Fibroblast of lung (primary cell): ENCODE measurements at regions not wholly inside any gene's neighbourhood (a gene's known extent, or its start where the extent isn't known, plus 50 kb on each side); places are given as distances from the start of the nearest gene placed in this dataset.

ENCODE experiments used
- DNase-seq, 2 donors: peaks; one replicate each; pipeline versions ENCODE4 v3.0.0 to v3.0.0-alpha.2; 2010; ENCODE audit warnings: low read depth in 2 of 2
- H2AFZ ChIP-seq: 2 replicates; pipeline ENCODE4 v1.5.1; 2012; ENCODE audit warnings: low read length, control low read depth, inconsistent platforms
- H3K27ac ChIP-seq: 2 replicates; pipeline ENCODE4 v1.5.1; 2011; ENCODE audit warnings: low read length, control low read depth; ENCODE audit not compliant: insufficient read depth
- H3K27me3 ChIP-seq: 2 replicates; pipeline ENCODE4 v1.5.1; 2011; ENCODE audit warnings: mild to moderate bottlenecking, low read length; ENCODE audit not compliant: control insufficient read depth, insufficient read depth
- H3K36me3 ChIP-seq: 2 replicates; pipeline ENCODE4 v1.5.1; 2011; ENCODE audit warnings: low read length; ENCODE audit not compliant: control insufficient read depth, insufficient read depth
- H3K4me1 ChIP-seq: 2 replicates; pipeline ENCODE4 v1.5.1; 2011; ENCODE audit warnings: low read length; ENCODE audit not compliant: control insufficient read depth, insufficient read depth; ENCODE audit errors: extremely low read depth
- H3K4me2 ChIP-seq: 2 replicates; pipeline ENCODE4 v1.5.1; 2011; ENCODE audit warnings: low read length, control low read depth; ENCODE audit not compliant: insufficient read depth; ENCODE audit errors: extremely low read depth
- H3K4me3 ChIP-seq, 4 experiments: fragments of 200-600 bp in 1 of 4; sonication (generic) in 1 of 4; replicated peaks in 1 of 4; 2 replicates each; pipeline ENCODE4 v1.5.1; 2011 to 2016; ENCODE audit warnings: low read length in 4 of 4, low read depth in 3 of 4, mild to moderate bottlenecking in 3 of 4, control low read depth in 2 of 4, inconsistent platforms in 1 of 4, mixed read lengths in 1 of 4; ENCODE audit not compliant: insufficient read depth in 1 of 4; ENCODE audit errors: control extremely low read depth in 1 of 4
- H3K79me2 ChIP-seq: 2 replicates; pipeline ENCODE4 v1.5.1; 2012; ENCODE audit warnings: mild to moderate bottlenecking, low read length, inconsistent platforms; ENCODE audit not compliant: control insufficient read depth, insufficient read depth
- H3K9ac ChIP-seq: 2 replicates; pipeline ENCODE4 v1.5.1; 2011; ENCODE audit warnings: mild to moderate bottlenecking, low read length, control low read depth; ENCODE audit not compliant: insufficient read depth
- H3K9me3 ChIP-seq: 2 replicates; pipeline ENCODE4 v1.5.1; 2012; ENCODE audit warnings: low read depth, low read length; ENCODE audit not compliant: control insufficient read depth, insufficient read depth
- H4K20me1 ChIP-seq: 2 replicates; pipeline ENCODE4 v1.5.1; 2011; ENCODE audit warnings: low read length; ENCODE audit not compliant: control insufficient read depth, insufficient read depth; ENCODE audit errors: extremely low read depth
- CTCF ChIP-seq, 2 donors: IDR thresholded peaks in 1 of 2; conservative IDR thresholded peaks in 1 of 2; 1 replicate in 1 of 2; 2 replicates in 1 of 2; pipeline ENCODE4 v1.5.1; 2011 to 2012; ENCODE audit warnings: low read length in 2 of 2, control low read depth in 1 of 2, inconsistent platforms in 1 of 2, low read depth in 1 of 2, mild to moderate bottlenecking in 1 of 2
- EZH2 ChIP-seq: IDR thresholded peaks from 2 replicates; pipeline ENCODE4 v1.5.1; 2012; ENCODE audit warnings: low read length, control low read depth, mild to moderate bottlenecking; ENCODE audit errors: missing control alignments

- Histone ChIP-seq H3K9me3 (no peaks in the 10 kb centered on the region), H3K79me2 (no peaks in the 10 kb centered on the region), H3K36me3 (no peaks in the 10 kb centered on the region), H3K4me3 (no peak overlapping the region), H3K9ac (no peak overlapping the region), H3K27me3 (no peaks in the 10 kb centered on the region), H3K27ac (no peak overlapping the region), H3K4me1 (no peaks in the 10 kb centered on the region), H3K4me2 (no peak overlapping the region), H4K20me1 (no peaks in the 10 kb centered on the region), H2AFZ (no peak overlapping the region)
- no peak for DNase-seq
- no peak for TF ChIP-seq EZH2
- TF ChIP-seq CTCF (conservative IDR thresholded peaks at IDR 0.05 in 1 of 2, IDR thresholded peaks at IDR 0.05 in 1 of 2; ENCODE audit: low read depth in 1 of 2, low read length in 2 of 2): no peak
These were observed 72.6 kb downstream of the UCHL1 start for GRCh38 chr4:41329361-41329760.

- TF ChIP-seq CTCF (conservative IDR thresholded peaks at IDR 0.05 in 1 of 2, IDR thresholded peaks at IDR 0.05 in 1 of 2; ENCODE audit: low read depth in 1 of 2, low read length in 2 of 2): no peak
- no peak for TF ChIP-seq EZH2
- H3K36me3 ChIP-seq: no peaks in the 10 kb centered on the region
- H2AFZ ChIP-seq: no peak overlapping the region
- no peaks in the 10 kb centered on the region for H3K27me3 ChIP-seq
- no peak overlapping the region for H3K4me2 ChIP-seq
- H3K27ac ChIP-seq: no peak overlapping the region
- no peak overlapping the region for H3K9ac ChIP-seq
- peak; percentile 17 to 53 for DNase-seq
- H3K4me3 ChIP-seq: no peak overlapping the region
- no peaks in the 10 kb centered on the region for H3K9me3 ChIP-seq
- no peaks in the 10 kb centered on the region for H3K4me1 ChIP-seq
- H4K20me1 ChIP-seq: no peaks in the 10 kb centered on the region
- H3K79me2 ChIP-seq: no peaks in the 10 kb centered on the region
These were observed 74.5 kb downstream of the UCHL1 start for GRCh38 chr4:41331224-41331623.

DNA sequence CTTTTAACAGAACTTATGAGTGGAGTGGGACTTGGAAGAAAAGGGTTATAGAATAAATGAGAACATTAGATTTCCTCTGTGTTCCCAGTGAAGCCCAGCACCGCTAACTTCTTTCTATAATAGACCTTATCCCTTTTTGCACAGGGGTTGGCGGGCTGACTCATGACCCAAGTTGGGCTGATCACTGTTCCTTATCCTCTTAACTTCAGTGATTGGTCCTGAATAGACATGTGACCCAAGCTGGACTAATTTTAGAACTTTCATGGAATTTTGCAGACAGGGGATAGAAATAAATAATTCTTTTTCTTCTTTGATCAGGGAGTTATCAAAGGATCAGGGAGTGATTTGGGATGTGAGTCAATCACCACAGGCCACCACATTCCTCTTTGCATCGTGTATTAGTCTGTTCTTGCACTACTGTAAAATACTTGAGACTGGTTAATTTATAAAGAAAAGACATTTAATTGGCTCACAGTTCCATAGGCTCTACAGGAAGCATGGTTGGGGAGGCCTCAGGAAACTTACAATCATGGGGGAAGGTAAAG is 75.9 kb downstream of the UCHL1 start:
- Histone ChIP-seq H3K4me2 (no peak overlapping the region), H4K20me1 (no peaks in the 10 kb centered on the region), H3K36me3 (no peaks in the 10 kb centered on the region), H3K27me3 (no peaks in the 10 kb centered on the region), H3K4me1 (no peaks in the 10 kb centered on the region), H3K79me2 (no peaks in the 10 kb centered on the region), H3K9ac (no peak overlapping the region), H2AFZ (no peak overlapping the region), H3K4me3 (no peak overlapping the region), H3K27ac (no peak overlapping the region), H3K9me3 (no peaks in the 10 kb centered on the region)
- TF ChIP-seq CTCF (conservative IDR thresholded peaks at IDR 0.05 in 1 of 2, IDR thresholded peaks at IDR 0.05 in 1 of 2; ENCODE audit: low read depth in 1 of 2, low read length in 2 of 2) (no peak), EZH2 (no peak)
- DNase-seq: peak in 1 of 2 donors; percentile 41
